ENCODE measurements at regions not wholly inside any gene's neighbourhood (a gene's known extent, or its start where the extent isn't known, plus 50 kb on each side); places are given as distances from the start of the nearest gene placed in this dataset.
A peak's percentile ranks its signal among the peaks of the same experiment; 100 is the strongest.

DNA sequence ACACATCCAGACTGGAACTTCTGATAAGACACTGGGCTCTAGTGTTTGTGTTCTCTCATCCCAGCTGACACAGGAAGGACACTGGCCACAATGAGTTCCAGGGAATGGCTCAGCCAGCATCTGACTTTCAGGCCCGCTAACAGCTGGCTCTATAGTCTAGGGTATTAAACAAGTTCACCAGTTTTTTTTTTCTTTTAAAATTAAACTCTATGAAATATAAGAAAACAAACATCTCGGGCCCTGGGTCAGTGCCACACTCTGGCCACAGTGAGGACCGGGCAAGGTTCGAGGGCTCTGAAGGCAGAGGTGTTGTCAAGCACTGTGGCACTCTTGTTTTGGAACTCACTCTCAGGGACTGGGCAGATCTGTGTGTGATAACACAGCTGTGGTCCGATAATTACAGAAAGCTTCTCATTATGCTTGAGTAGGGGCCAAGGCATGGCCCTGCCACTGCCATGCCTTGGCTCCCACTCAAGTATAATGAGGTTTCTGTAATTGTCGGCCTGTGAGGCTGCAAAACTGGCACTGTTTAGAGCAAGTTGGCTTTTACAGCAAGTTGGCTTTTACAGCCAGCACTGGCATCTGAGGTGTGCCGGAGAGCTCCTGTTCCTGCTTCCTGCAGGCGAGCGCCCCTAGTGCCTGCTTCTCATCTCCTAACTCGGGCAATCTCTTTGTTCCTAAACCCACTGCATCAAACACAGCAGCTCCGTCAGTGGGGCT lies 62.8 kb downstream of the PPP1R2C start:
- no peak overlapping the region for H3K4me3 Mint-ChIP-seq (ENCODE audit: unreplicated experiment)
- no peak overlapping the region for H3K4me3 ChIP-seq (ENCODE audit: insufficient read depth, low read depth, low read length)
- no peaks in the 10 kb centered on the region for H3K27me3 ChIP-seq (ENCODE audit: insufficient read depth, low read length)
- no peaks in the 10 kb centered on the region for H3K27me3 Mint-ChIP-seq (ENCODE audit: low read depth, unreplicated experiment)
- no peak overlapping the region for H3K9ac ChIP-seq (ENCODE audit: low read length)
- peak overlapping the region; percentile 56 for H2AFZ ChIP-seq (ENCODE audit: low read depth, low read length)
- H4K20me1 ChIP-seq (ENCODE audit: insufficient read depth, low read length), result no peaks in the 10 kb centered on the region
- no peaks in the 10 kb centered on the region for H3K9me3 Mint-ChIP-seq (ENCODE audit: unreplicated experiment)
- no peaks in the 10 kb centered on the region for H3K36me3 Mint-ChIP-seq (ENCODE audit: low read depth, unreplicated experiment)
- H3K4me1 ChIP-seq (ENCODE audit: insufficient read depth, low read length), result no peaks in the 10 kb centered on the region
- H3K4me1 Mint-ChIP-seq (ENCODE audit: low read depth, unreplicated experiment), result peaks cover 5% of the 10 kb centered on the region
- no peak overlapping the region for H3K27ac ChIP-seq (ENCODE audit: low read depth, low read length)
- no peaks in the 10 kb centered on the region for H3K36me3 ChIP-seq (ENCODE audit: insufficient read depth, low read length)
- no peaks in the 10 kb centered on the region for H3K79me2 ChIP-seq (ENCODE audit: insufficient read depth, low read length)
- peak; percentile 34 for DNase-seq (ENCODE audit: low read depth)
- TF ChIP-seq CTCF (IDR thresholded peaks at IDR 0.05; ENCODE audit: insufficient read depth, low read depth, low read length) (peak; percentile 51), EZH2 (IDR thresholded peaks at IDR 0.05; ENCODE audit: insufficient read depth, low read length) (no peak)
- FAIRE-seq, result peak; percentile 26
- peak overlapping the region; percentile 63 for H3K4me2 ChIP-seq (ENCODE audit: low read length)
- no peak overlapping the region for H3K27ac Mint-ChIP-seq (ENCODE audit: unreplicated experiment)
- no peaks in the 10 kb centered on the region for H3K9me3 ChIP-seq (ENCODE audit: insufficient read depth, low read depth, low read length)

DNA sequence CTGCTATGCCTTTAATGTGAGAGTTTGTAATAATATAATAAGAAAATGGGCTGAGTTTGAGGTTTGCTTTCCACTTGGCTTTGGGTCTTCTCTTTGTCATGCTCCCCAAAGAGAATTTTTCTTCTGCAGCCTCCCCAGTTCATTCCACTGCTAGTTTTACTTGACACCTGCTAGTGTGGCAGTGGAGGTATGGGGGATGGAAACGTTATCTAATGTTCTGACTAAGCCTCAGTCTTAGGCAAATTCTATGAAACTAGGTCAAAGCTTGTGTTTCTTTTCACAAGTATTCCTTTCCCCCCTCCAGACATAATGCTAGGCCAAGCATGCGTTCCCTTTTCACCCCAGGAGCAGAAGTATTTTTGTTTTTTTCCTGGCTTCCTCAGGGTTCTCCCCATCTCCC lies 67.5 kb downstream of the PPP1R2C start:
- Histone ChIP-seq H3K27me3 (ENCODE audit: insufficient read depth, low read length) (no peaks in the 10 kb centered on the region), H3K9me3 (ENCODE audit: insufficient read depth, low read depth, low read length) (no peaks in the 10 kb centered on the region), H4K20me1 (ENCODE audit: insufficient read depth, low read length) (no peaks in the 10 kb centered on the region), H2AFZ (ENCODE audit: low read depth, low read length) (no peak overlapping the region), H3K9ac (ENCODE audit: low read length) (no peak overlapping the region), H3K4me2 (ENCODE audit: low read length) (no peak overlapping the region), H3K4me3 (ENCODE audit: insufficient read depth, low read depth, low read length) (no peak overlapping the region), H3K36me3 (ENCODE audit: insufficient read depth, low read length) (no peaks in the 10 kb centered on the region), H3K4me1 (ENCODE audit: insufficient read depth, low read length) (no peaks in the 10 kb centered on the region), H3K27ac (ENCODE audit: low read depth, low read length) (no peak overlapping the region), H3K79me2 (ENCODE audit: insufficient read depth, low read length) (no peaks in the 10 kb centered on the region)
- no peak for FAIRE-seq
- TF ChIP-seq CTCF (IDR thresholded peaks at IDR 0.05; ENCODE audit: insufficient read depth, low read depth, low read length) (no peak), EZH2 (IDR thresholded peaks at IDR 0.05; ENCODE audit: insufficient read depth, low read length) (no peak)
- no peaks in the 10 kb centered on the region for H3K27me3 Mint-ChIP-seq (ENCODE audit: low read depth, unreplicated experiment)
- H3K4me3 Mint-ChIP-seq (ENCODE audit: unreplicated experiment), result no peak overlapping the region
- no peaks in the 10 kb centered on the region for H3K9me3 Mint-ChIP-seq (ENCODE audit: unreplicated experiment)
- H3K4me1 Mint-ChIP-seq (ENCODE audit: low read depth, unreplicated experiment), result peaks cover under 1% of the 10 kb centered on the region
- H3K36me3 Mint-ChIP-seq (ENCODE audit: low read depth, unreplicated experiment), result no peaks in the 10 kb centered on the region
- no peak for DNase-seq (ENCODE audit: low read depth)
- no peak overlapping the region for H3K27ac Mint-ChIP-seq (ENCODE audit: unreplicated experiment)

DNA sequence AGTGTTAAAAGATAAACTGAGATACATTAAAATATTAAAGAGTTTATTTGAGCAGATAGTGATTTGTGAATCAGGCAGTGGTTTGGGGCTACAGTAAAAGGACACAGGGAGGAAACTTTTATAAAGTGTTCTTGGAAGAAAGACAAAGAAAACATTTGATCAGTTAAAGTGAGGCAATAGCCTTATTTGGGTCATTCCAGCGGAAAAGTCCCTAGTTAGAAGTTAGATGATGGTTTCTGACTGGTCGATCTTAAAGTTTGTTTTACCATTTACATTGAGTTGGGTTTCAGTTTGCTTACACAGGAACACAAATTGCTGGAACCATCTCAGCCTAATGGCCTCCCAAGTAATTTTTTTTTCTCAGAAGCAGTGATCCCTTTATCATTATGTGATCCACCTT lies 69.7 kb downstream of the PPP1R2C start:
- Mint-ChIP-seq H3K9me3 (ENCODE audit: unreplicated experiment) (no peaks in the 10 kb centered on the region), H3K4me1 (ENCODE audit: low read depth, unreplicated experiment) (no peaks in the 10 kb centered on the region), H3K27me3 (ENCODE audit: low read depth, unreplicated experiment) (no peaks in the 10 kb centered on the region), H3K4me3 (ENCODE audit: unreplicated experiment) (no peak overlapping the region), H3K36me3 (ENCODE audit: low read depth, unreplicated experiment) (no peaks in the 10 kb centered on the region), H3K27ac (ENCODE audit: unreplicated experiment) (no peak overlapping the region)
- TF ChIP-seq CTCF (IDR thresholded peaks at IDR 0.05; ENCODE audit: insufficient read depth, low read depth, low read length), result no peak
- TF ChIP-seq EZH2 (IDR thresholded peaks at IDR 0.05; ENCODE audit: insufficient read depth, low read length), result no peak
- Histone ChIP-seq H2AFZ (ENCODE audit: low read depth, low read length) (no peak overlapping the region), H3K27me3 (ENCODE audit: insufficient read depth, low read length) (no peaks in the 10 kb centered on the region), H3K27ac (ENCODE audit: low read depth, low read length) (no peak overlapping the region), H3K4me2 (ENCODE audit: low read length) (no peak overlapping the region), H3K36me3 (ENCODE audit: insufficient read depth, low read length) (no peaks in the 10 kb centered on the region), H3K9ac (ENCODE audit: low read length) (no peak overlapping the region), H3K9me3 (ENCODE audit: insufficient read depth, low read depth, low read length) (no peaks in the 10 kb centered on the region), H3K4me3 (ENCODE audit: insufficient read depth, low read depth, low read length) (no peak overlapping the region), H3K4me1 (ENCODE audit: insufficient read depth, low read length) (no peaks in the 10 kb centered on the region), H4K20me1 (ENCODE audit: insufficient read depth, low read length) (no peaks in the 10 kb centered on the region), H3K79me2 (ENCODE audit: insufficient read depth, low read length) (no peaks in the 10 kb centered on the region)
- FAIRE-seq (peak; percentile 90), DNase-seq (ENCODE audit: low read depth) (no peak)
